ENCODE measurements at regions not wholly inside any gene's neighbourhood (a gene's known extent, or its start where the extent isn't known, plus 50 kb on each side); places are given as distances from the start of the nearest gene placed in this dataset.

GRCh38 chr11:35888961-35889360 is 54.9 kb upstream of the LDLRAD3 start:
- Histone ChIP-seq H3K36me3 (ENCODE audit: insufficient read depth, low read length, poor library complexity, severe bottlenecking) (no peaks in the 10 kb centered on the region), H3K27me3 (replicated peaks; ENCODE audit: insufficient read depth, low read depth, low read length, poor library complexity) (peaks cover 4% of the 10 kb centered on the region), H3K4me1 (ENCODE audit: insufficient read depth, low read length, poor library complexity, severe bottlenecking) (no peaks in the 10 kb centered on the region), H3K9me3 (ENCODE audit: low read depth, low read length, poor library complexity, severe bottlenecking) (no peaks in the 10 kb centered on the region), H3K27ac (ENCODE audit: low read depth, low read length, poor library complexity, severe bottlenecking) (no peak overlapping the region), H3K4me3 (ENCODE audit: low read depth, low read length, poor library complexity, severe bottlenecking) (no peak overlapping the region)
- intact Hi-C loops (cut with micrococcal nuclease; ENCODE audit: unreplicated experiment), result no loop called here
- ChIA-PET CTCF (no interaction called here), POLR2A (ENCODE audit: low non-redundant PET) (no interaction called here)
- DNase-seq (ENCODE audit: low spot score), result no peak
- TF ChIP-seq CTCF (conservative IDR thresholded peaks at IDR 0.05; ENCODE audit: low read depth, low read length) (no peak), EZH2 (IDR thresholded peaks at IDR 0.05; ENCODE audit: borderline replicate concordance, low read depth, low read length, poor library complexity, severe bottlenecking) (no peak)
- no TSS peak for BruUV-seq (replicated peaks)

- H3K27ac ChIP-seq (ENCODE audit: low read depth, low read length, poor library complexity, severe bottlenecking), result no peak overlapping the region
- ChIA-PET POLR2A (ENCODE audit: low non-redundant PET) (no interaction called here), CTCF (no interaction called here)
- no peaks in the 10 kb centered on the region for H3K9me3 ChIP-seq (ENCODE audit: low read depth, low read length, poor library complexity, severe bottlenecking)
- peaks cover 4% of the 10 kb centered on the region for H3K27me3 ChIP-seq (replicated peaks; ENCODE audit: insufficient read depth, low read depth, low read length, poor library complexity)
- intact Hi-C loops (cut with micrococcal nuclease; ENCODE audit: unreplicated experiment), result no loop called here
- H3K4me3 ChIP-seq (ENCODE audit: low read depth, low read length, poor library complexity, severe bottlenecking), result no peak overlapping the region
- TF ChIP-seq CTCF (conservative IDR thresholded peaks at IDR 0.05; ENCODE audit: low read depth, low read length), result no peak
- no peak for TF ChIP-seq EZH2 (IDR thresholded peaks at IDR 0.05; ENCODE audit: borderline replicate concordance, low read depth, low read length, poor library complexity, severe bottlenecking)
- BruUV-seq (replicated peaks), result no TSS peak
- H3K4me1 ChIP-seq (ENCODE audit: insufficient read depth, low read length, poor library complexity, severe bottlenecking), result no peaks in the 10 kb centered on the region
- no peaks in the 10 kb centered on the region for H3K36me3 ChIP-seq (ENCODE audit: insufficient read depth, low read length, poor library complexity, severe bottlenecking)
- DNase-seq (ENCODE audit: low spot score), result no peak
Observed at GRCh38 chr11:35891096-35891495, 52.8 kb upstream of the LDLRAD3 start.

GRCh38 chr11:35892166-35892565 is 51.7 kb upstream of the LDLRAD3 start:
- BruUV-seq (replicated peaks), result no TSS peak
- Histone ChIP-seq H3K4me3 (ENCODE audit: low read depth, low read length, poor library complexity, severe bottlenecking) (no peak overlapping the region), H3K4me1 (ENCODE audit: insufficient read depth, low read length, poor library complexity, severe bottlenecking) (no peaks in the 10 kb centered on the region), H3K27ac (ENCODE audit: low read depth, low read length, poor library complexity, severe bottlenecking) (no peak overlapping the region), H3K9me3 (ENCODE audit: low read depth, low read length, poor library complexity, severe bottlenecking) (no peaks in the 10 kb centered on the region), H3K27me3 (replicated peaks; ENCODE audit: insufficient read depth, low read depth, low read length, poor library complexity) (peaks cover 4% of the 10 kb centered on the region), H3K36me3 (ENCODE audit: insufficient read depth, low read length, poor library complexity, severe bottlenecking) (no peaks in the 10 kb centered on the region)
- POLR2A ChIA-PET (ENCODE audit: low non-redundant PET), result no interaction called here
- CTCF ChIA-PET, result interaction anchor here (0.9 kb wide), 1 partner anchor 70 kb away, joined by 3 read pairs; no protein-coding TSS in a partner anchor
- intact Hi-C loops (cut with micrococcal nuclease; ENCODE audit: unreplicated experiment), result no loop called here
- TF ChIP-seq CTCF (conservative IDR thresholded peaks at IDR 0.05; ENCODE audit: low read depth, low read length) (no peak), EZH2 (IDR thresholded peaks at IDR 0.05; ENCODE audit: borderline replicate concordance, low read depth, low read length, poor library complexity, severe bottlenecking) (no peak)
- DNase-seq (ENCODE audit: low spot score), result no peak
